KMS-11 (cell line): ENCODE measurements at regions not wholly inside any gene's neighbourhood (a gene's known extent, or its start where the extent isn't known, plus 50 kb on each side); places are given as distances from the start of the nearest gene placed in this dataset.
A peak's percentile ranks its signal among the peaks of the same experiment; 100 is the strongest.

Experiments used
- H2AFZ ChIP-seq: fragments of 200-600 bp; sonication (generic); 2 replicates; pipeline ENCODE4 v1.6.1; 2016; ENCODE audit warnings: antibody characterized with exemption, mixed run types, low read depth
- H3K27ac ChIP-seq: fragments of 200-600 bp; sonication (generic); 2 replicates; pipeline ENCODE4 v1.6.1; 2016; ENCODE audit warnings: mild to moderate bottlenecking, mixed run types
- H3K27me3 ChIP-seq: fragments of 200-600 bp; sonication (generic); 2 replicates; pipeline ENCODE4 v1.6.1; 2017; ENCODE audit warnings: mild to moderate bottlenecking, low read depth, mixed run types, moderate library complexity; ENCODE audit not compliant: insufficient read depth
- H3K36me3 ChIP-seq: fragments of 200-600 bp; sonication (generic); 2 replicates; pipeline ENCODE4 v1.6.1; 2017; ENCODE audit warnings: mild to moderate bottlenecking, mixed run types; ENCODE audit not compliant: insufficient read depth
- H3K4me1 ChIP-seq: fragments of 200-600 bp; sonication (generic); 2 replicates; pipeline ENCODE4 v1.6.1; 2016; ENCODE audit warnings: mild to moderate bottlenecking, low read depth, mixed run types; ENCODE audit not compliant: poor library complexity, severe bottlenecking
- H3K4me2 ChIP-seq: fragments of 200-600 bp; sonication (generic); 2 replicates; pipeline ENCODE4 v1.7.0; 2016; ENCODE audit warnings: mild to moderate bottlenecking, mixed run types
- H3K4me3 ChIP-seq: fragments of 200-600 bp; sonication (generic); IDR thresholded peaks from 2 replicates; pipeline ENCODE4 v1.6.1; 2017; ENCODE audit warnings: low read depth, low read length, mixed read lengths; ENCODE audit not compliant: insufficient read depth
- H3K79me2 ChIP-seq: fragments of 200-600 bp; sonication (generic); 2 replicates; pipeline ENCODE4 v1.6.1; 2016; ENCODE audit warnings: low read depth, mixed run types; ENCODE audit not compliant: insufficient read depth
- H3K9ac ChIP-seq: fragments of 200-600 bp; sonication (generic); 2 replicates; pipeline ENCODE4 v1.6.1; 2016; ENCODE audit warnings: mild to moderate bottlenecking, mixed run types
- H4K20me1 ChIP-seq: fragments of 200-600 bp; sonication (generic); 2 replicates; pipeline ENCODE4 v1.6.1; 2016; ENCODE audit warnings: mild to moderate bottlenecking, mixed run types; ENCODE audit not compliant: insufficient read depth
- CTCF ChIP-seq: fragments of 200-600 bp; sonication (generic); conservative IDR thresholded peaks from 2 replicates; pipeline ENCODE4 v1.6.1; 2017; ENCODE audit warnings: low read depth, mild to moderate bottlenecking, antibody characterized with exemption, low read length, moderate library complexity, mixed read lengths

GRCh38 chr17:70345061-70345460 is 175.7 kb downstream of the KCNJ2 start:
- H3K9ac ChIP-seq = peak overlapping the region; percentile 31; the same call in 1 of the 2 replicates
- no peaks in the 10 kb centered on the region for H3K79me2 ChIP-seq
- H3K4me3 ChIP-seq = no peak overlapping the region
- TF ChIP-seq CTCF = no peak
- H3K4me2 ChIP-seq = peak overlapping the region; percentile 84
- no peaks in the 10 kb centered on the region for H3K36me3 ChIP-seq
- H2AFZ ChIP-seq = peak overlapping the region; percentile 62
- no peaks in the 10 kb centered on the region for H3K27me3 ChIP-seq
- H3K4me1 ChIP-seq = peaks cover 19% of the 10 kb centered on the region
- H3K27ac ChIP-seq = peak overlapping the region; percentile 50; the same call in 1 of the 2 replicates
- no peaks in the 10 kb centered on the region for H4K20me1 ChIP-seq

GRCh38 chr17:70352834-70353233 is 183.5 kb downstream of the KCNJ2 start:
- H3K79me2 ChIP-seq = no peaks in the 10 kb centered on the region
- no peaks in the 10 kb centered on the region for H3K36me3 ChIP-seq
- H3K4me3 ChIP-seq = no peak overlapping the region
- H2AFZ ChIP-seq = no peak overlapping the region
- no peak overlapping the region for H3K27ac ChIP-seq
- no peaks in the 10 kb centered on the region for H3K27me3 ChIP-seq
- no peaks in the 10 kb centered on the region for H3K4me1 ChIP-seq
- TF ChIP-seq CTCF = no peak
- H4K20me1 ChIP-seq = no peaks in the 10 kb centered on the region
- no peak overlapping the region for H3K4me2 ChIP-seq
- H3K9ac ChIP-seq = no peak overlapping the region

- Histone ChIP-seq H3K4me1 (no peaks in the 10 kb centered on the region), H4K20me1 (no peaks in the 10 kb centered on the region), H3K79me2 (no peaks in the 10 kb centered on the region), H3K27ac (no peak overlapping the region), H3K27me3 (no peaks in the 10 kb centered on the region), H2AFZ (no peak overlapping the region), H3K4me2 (no peak overlapping the region), H3K9ac (no peak overlapping the region), H3K4me3 (no peak overlapping the region), H3K36me3 (no peaks in the 10 kb centered on the region)
- no peak for TF ChIP-seq CTCF
Measured at GRCh38 chr17:70353408-70354092, 184.2 kb downstream of the KCNJ2 start.

- H2AFZ ChIP-seq = no peak overlapping the region
- H3K27me3 ChIP-seq = no peaks in the 10 kb centered on the region
- no peak overlapping the region for H3K27ac ChIP-seq
- H3K79me2 ChIP-seq = no peaks in the 10 kb centered on the region
- no peaks in the 10 kb centered on the region for H3K36me3 ChIP-seq
- no peak overlapping the region for H3K4me3 ChIP-seq
- H3K9ac ChIP-seq = no peak overlapping the region
- no peak overlapping the region for H3K4me2 ChIP-seq
- no peak for TF ChIP-seq CTCF
- no peaks in the 10 kb centered on the region for H3K4me1 ChIP-seq
- H4K20me1 ChIP-seq = no peaks in the 10 kb centered on the region
Measured at GRCh38 chr17:70355185-70355584, 185.9 kb downstream of the KCNJ2 start.
